Skin epidermis (tissue), 12 donors: ENCODE measurements at regions not wholly inside any gene's neighbourhood (a gene's known extent, or its start where the extent isn't known, plus 50 kb on each side); places are given as distances from the start of the nearest gene placed in this dataset.
A peak's percentile ranks its signal among the peaks of the same experiment; 100 is the strongest.

Experiments
- H3K27ac ChIP-seq, 21 experiments: fragments of 200-600 bp; sonication (generic) in 11 of 21; one replicate each; pipeline ENCODE4 v1.5.0; 2020; ENCODE audit warnings: mild to moderate bottlenecking in 3 of 21, inconsistent platforms in 2 of 21, moderate library complexity in 2 of 21
- H3K4me3 ChIP-seq, 7 experiments: fragments of 200-600 bp; sonication (generic) in 2 of 7; one replicate each; pipeline ENCODE4 v1.5.0; 2020; ENCODE audit warnings: inconsistent platforms in 2 of 7, mild to moderate bottlenecking in 2 of 7, moderate library complexity in 1 of 7

DNA sequence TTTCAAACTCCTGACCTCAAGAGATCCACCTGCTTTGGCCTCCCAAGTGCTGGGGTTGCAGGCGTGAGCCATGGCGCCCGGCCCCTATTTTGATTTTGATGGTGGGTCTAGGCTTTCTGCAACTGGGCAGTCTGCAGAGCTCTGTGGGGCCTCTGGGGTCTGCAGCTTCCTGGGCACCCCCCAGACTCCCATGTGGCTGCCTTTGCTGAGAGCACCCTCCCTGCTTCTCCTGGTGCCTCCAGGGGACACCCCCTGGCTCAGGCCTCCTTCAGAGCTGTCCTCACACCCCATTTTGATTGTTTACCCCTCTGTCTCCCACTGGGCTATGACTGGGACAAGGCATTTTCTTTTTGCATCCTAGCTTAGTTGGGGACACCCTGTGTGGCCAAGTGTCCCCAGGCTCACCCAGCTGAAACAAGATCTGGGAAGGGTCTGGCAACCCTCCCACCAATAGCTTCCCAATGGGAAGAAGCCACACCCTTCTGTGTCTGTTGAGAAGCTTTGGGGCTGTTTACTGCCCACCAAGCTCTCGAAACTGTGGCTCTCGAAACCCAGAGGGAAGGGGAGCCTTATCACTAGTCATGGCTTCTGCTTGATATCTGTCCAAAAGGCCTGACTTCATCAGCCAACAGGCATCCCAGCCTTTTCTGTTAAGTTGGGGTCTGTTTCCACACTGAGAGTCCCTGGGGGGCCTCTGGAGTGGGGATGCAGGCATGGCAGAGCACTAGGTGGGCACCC is 204.4 kb upstream of the IER5L start:
- peak overlapping the region; percentile 79 to 99 (median 97) for H3K27ac ChIP-seq

GRCh38 chr9:129381481-129381957 is 203.5 kb upstream of the IER5L start:
- H3K4me3 ChIP-seq: no peak overlapping the region
- peak overlapping the region in 2 of 21 experiments; percentile 97 to 99 for H3K27ac ChIP-seq

More for the DNA sequence above, 204.4 kb upstream of the IER5L start:
- H3K4me3 ChIP-seq: peak overlapping the region in 4 of 7 experiments; percentile 51 to 58 (median 53)

GRCh38 chr9:129380961-129381401 is 202.9 kb upstream of the IER5L start:
- no peak overlapping the region for H3K27ac ChIP-seq
- no peak overlapping the region for H3K4me3 ChIP-seq

DNA sequence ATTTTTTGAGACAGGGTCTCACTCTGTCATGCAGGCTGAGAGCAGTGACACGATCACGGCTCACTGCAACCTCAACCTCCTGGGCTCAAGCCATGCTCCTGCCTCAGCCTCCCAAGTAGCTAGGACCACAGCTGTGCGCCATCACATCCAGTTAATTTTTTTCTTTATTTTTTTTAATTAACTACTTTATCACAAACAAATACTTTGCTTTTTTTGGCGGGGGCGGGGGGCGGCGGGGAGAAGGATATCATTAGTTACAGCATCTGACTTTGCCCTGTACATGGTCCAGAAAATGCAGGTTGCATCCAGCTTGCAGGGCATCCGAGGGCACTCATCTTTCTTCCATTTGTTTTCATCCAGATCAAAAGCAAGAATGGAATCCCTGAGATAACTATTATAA is 201.8 kb upstream of the IER5L start:
- no peak overlapping the region for H3K4me3 ChIP-seq
- no peak overlapping the region for H3K27ac ChIP-seq

GRCh38 chr9:129379181-129379836 is 201.2 kb upstream of the IER5L start:
- Histone ChIP-seq H3K4me3 (no peak overlapping the region), H3K27ac (no peak overlapping the region)

DNA sequence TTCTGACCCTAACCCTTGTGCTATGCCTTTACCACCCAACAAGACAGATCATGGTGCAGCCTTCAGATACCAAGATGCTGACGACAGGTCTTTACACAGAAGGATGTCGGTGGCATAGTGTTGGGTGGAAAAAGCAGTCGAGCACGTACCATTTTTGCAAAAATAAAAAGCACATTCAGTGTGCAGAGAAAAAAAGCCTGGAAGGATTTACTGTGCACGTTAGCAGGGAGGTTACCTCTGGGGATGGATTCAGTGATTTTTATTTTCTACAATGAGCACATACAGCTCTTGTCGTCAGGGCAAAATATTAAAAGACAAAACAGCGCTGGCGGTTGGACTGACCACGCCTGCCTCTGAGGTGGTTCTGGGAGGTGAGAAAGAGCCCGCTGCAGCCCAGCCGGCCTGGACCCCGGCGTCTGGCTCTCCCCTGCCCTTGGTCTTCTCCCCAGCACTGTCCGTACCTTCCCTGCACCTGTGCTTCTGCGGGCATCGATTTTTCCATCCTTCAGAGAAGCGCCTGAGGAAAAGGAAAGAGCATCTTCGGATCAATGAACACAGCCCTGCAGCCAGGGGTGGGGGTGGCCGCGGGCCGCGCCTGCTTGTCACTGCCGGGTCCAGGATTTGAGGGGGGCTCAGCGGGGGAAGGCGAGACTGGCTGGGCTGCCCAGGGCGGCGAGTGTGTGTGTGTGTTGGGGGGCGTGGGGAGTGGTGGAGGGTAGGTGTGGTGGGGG is 200.0 kb upstream of the IER5L start:
- no peak overlapping the region for H3K4me3 ChIP-seq
- H3K27ac ChIP-seq: no peak overlapping the region

DNA sequence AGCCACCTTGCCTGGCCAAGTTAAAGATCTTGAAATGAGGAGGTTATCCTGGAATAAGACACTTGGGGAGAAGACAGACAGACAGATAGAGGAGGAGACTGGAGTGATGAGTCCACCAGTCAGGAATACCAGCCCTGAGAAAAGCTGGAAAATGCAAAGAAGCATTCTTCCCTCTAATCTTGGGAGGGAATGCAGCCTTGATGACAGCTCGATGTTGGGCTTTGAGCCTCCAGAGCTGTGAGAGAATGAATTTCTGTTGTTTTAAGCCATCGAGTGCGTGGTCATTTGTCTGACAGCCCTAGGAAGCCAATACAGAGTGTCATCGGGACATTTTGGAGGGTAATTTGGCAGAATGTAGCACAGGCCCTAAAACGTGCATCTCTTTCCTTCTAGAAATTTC is 199.1 kb upstream of the IER5L start:
- Histone ChIP-seq H3K4me3 (no peak overlapping the region), H3K27ac (no peak overlapping the region)

- no peak overlapping the region for H3K4me3 ChIP-seq
- H3K27ac ChIP-seq: no peak overlapping the region
Measured at GRCh38 chr9:129375845-129376244, 197.8 kb upstream of the IER5L start.

DNA sequence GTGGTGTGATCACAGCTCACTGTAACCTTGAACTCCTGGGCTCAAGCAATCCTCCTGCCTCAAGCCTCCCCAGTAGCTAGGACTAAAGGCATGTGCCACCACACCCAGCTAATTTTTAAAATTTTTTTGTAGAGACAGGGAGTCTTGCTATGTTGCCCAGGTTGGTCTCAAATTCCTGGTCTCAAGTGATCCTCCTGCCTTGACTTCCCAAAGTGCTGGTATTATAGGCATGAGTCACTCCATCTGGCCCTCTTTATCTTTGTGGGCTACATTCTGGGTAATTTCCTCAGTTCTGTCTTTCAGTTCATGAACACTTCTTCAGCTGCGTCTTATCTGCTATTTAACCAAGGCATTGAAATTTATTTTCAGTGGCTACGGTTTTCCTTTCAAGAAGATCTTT is 196.6 kb upstream of the IER5L start:
- Histone ChIP-seq H3K4me3 (no peak overlapping the region), H3K27ac (no peak overlapping the region)

DNA sequence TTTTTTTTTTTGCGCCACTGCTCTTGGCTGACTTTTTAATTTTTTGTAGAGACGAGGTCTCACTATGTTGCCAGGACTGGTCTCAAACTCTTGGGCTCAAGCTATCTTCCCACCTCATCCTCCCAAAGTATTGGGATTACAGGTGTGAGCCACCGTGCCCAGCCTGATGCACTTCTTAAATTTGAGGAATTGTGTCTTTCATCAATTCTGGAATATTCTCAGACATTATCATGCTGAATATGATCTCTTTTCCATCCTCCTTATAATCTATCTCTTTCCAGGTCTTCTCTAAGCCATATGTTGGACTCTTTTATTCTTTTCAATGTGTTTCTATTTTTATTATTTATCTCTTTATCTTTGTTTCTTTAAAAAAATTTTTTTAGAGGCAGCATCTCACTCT is 196.2 kb upstream of the IER5L start:
- Histone ChIP-seq H3K27ac (no peak overlapping the region), H3K4me3 (no peak overlapping the region)

DNA sequence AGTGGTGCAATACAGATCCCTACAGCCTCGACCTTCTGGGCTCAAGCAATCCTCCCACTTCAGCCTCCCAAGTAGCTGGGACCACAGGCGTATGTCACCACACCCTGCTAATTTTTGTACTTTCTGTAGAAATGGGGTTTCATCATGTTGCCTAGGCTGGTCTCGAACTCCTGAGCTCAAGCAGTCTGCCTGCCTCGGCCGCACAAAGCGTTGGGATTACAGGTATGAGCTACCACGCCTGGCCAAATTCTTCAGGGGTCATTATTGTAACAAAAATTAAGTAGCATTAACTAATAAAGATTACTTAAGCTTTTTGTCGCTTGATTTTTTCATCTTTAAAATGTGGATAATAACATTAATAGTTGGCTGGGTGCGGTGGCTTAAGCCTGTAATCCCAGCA is 195.3 kb upstream of the IER5L start:
- H3K4me3 ChIP-seq: no peak overlapping the region
- H3K27ac ChIP-seq: no peak overlapping the region

GRCh38 chr9:129370770-129371169 is 192.7 kb upstream of the IER5L start:
- H3K4me3 ChIP-seq: no peak overlapping the region

GRCh38 chr9:129368444-129368978 is 190.4 kb upstream of the IER5L start:
- no peak overlapping the region for H3K27ac ChIP-seq
- no peak overlapping the region for H3K4me3 ChIP-seq

More at GRCh38 chr9:129370770-129371169, 192.7 kb upstream of the IER5L start:
- H3K27ac ChIP-seq: no peak overlapping the region

GRCh38 chr9:129367287-129367686 is 189.2 kb upstream of the IER5L start:
- H3K4me3 ChIP-seq: no peak overlapping the region

DNA sequence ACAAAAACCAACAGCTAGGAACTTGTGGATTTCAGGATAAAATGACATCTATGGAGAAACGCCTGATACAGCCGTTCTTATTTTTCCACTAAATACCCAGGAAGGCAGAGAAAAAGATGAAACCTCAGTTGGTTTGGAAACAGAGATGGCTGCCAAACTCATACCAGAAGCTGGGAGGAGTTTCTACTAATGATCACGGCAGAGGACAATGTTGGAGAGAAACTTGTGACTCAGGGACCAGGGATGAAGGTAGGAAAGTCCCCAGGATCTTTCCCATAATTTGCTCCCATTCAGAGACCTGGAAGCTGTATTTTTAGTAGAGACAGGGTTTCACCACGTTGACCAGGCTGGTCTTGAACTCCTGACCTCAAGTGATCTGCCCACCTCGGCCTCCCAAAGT is 187.1 kb upstream of the IER5L start:
- no peak overlapping the region for H3K4me3 ChIP-seq

More at GRCh38 chr9:129367287-129367686, 189.2 kb upstream of the IER5L start:
- no peak overlapping the region for H3K27ac ChIP-seq

GRCh38 chr9:129363216-129363873 is 185.3 kb upstream of the IER5L start:
- Histone ChIP-seq H3K27ac (no peak overlapping the region), H3K4me3 (no peak overlapping the region)

More for the DNA sequence above, 187.1 kb upstream of the IER5L start:
- peak overlapping the region in 3 of 21 experiments; percentile 23 to 32 (median 24) for H3K27ac ChIP-seq

DNA sequence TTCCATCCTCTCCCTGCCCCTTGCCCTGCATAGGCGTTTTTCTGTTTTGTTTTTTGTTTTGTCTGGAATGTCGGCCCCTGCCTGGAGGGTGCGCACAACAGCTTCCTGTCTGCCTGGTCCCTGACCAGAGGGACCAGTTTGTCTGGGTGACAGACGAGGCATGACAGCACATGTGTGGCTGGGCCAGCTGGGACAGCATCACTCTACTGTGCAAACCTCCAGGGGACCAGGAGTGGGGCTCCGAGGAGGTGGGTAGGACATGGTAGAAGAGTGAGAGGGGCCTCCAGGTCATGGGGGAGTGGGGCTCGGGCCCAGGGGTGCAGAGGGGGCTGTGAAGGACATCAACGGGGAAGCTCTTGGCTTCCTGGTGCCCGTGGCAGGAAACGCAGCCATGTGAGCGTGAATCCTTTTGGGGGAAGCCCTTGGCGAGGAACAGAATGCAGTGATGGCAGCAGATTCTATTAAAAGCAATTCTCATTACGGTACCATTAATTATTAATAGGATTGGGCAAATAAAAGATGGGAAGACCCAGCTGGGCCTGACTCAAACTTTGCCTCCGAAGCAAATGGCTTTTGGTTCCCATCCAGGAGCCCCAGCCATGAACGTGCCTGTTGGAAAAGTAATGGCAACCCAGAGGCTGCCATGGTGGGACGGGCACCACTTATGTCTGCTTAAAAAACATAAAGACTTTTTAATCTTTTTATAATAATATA is 184.4 kb upstream of the IER5L start:
- H3K27ac ChIP-seq: peak overlapping the region in 7 of 21 experiments; percentile 13 to 63 (median 42)
- no peak overlapping the region for H3K4me3 ChIP-seq

GRCh38 chr9:129361196-129361595 is 183.1 kb upstream of the IER5L start:
- Histone ChIP-seq H3K4me3 (no peak overlapping the region), H3K27ac (no peak overlapping the region)
